Kidney epithelial cell (primary cell): ENCODE measurements at regions not wholly inside any gene's neighbourhood (a gene's known extent, or its start where the extent isn't known, plus 50 kb on each side); places are given as distances from the start of the nearest gene placed in this dataset.

ENCODE experiments used
- DNase-seq: peaks from one replicate; pipeline ENCODE4 v3.0.0-alpha.2; 2010; ENCODE audit warnings: low read depth
- H3K27me3 ChIP-seq: 2 replicates; pipeline ENCODE4 v1.6.0; 2011; ENCODE audit warnings: low read length; ENCODE audit not compliant: control insufficient read depth, insufficient read depth
- H3K36me3 ChIP-seq: 2 replicates; pipeline ENCODE4 v1.5.1; 2011; ENCODE audit warnings: low read length; ENCODE audit not compliant: control insufficient read depth, insufficient read depth
- H3K4me3 ChIP-seq: 2 replicates; pipeline ENCODE4 v1.5.1; 2011; ENCODE audit warnings: low read depth, mild to moderate bottlenecking, control low read depth, low read length
- TF ChIP-seq, protein P1 (sequence below): IDR thresholded peaks from 2 replicates; pipeline ENCODE4 v1.5.1; 2011; ENCODE audit warnings: mild to moderate bottlenecking, moderate library complexity, low read length, control low read depth, inconsistent platforms; ENCODE audit not compliant: insufficient read depth, poor library complexity, severe bottlenecking

GRCh38 chr14:30345511-30345910 is 213.4 kb upstream of the G2E3 start:
- no peak overlapping the region for H3K4me3 ChIP-seq
- no peak for DNase-seq
- H3K36me3 ChIP-seq: no peaks in the 10 kb centered on the region
- TF ChIP-seq, protein P1, sequence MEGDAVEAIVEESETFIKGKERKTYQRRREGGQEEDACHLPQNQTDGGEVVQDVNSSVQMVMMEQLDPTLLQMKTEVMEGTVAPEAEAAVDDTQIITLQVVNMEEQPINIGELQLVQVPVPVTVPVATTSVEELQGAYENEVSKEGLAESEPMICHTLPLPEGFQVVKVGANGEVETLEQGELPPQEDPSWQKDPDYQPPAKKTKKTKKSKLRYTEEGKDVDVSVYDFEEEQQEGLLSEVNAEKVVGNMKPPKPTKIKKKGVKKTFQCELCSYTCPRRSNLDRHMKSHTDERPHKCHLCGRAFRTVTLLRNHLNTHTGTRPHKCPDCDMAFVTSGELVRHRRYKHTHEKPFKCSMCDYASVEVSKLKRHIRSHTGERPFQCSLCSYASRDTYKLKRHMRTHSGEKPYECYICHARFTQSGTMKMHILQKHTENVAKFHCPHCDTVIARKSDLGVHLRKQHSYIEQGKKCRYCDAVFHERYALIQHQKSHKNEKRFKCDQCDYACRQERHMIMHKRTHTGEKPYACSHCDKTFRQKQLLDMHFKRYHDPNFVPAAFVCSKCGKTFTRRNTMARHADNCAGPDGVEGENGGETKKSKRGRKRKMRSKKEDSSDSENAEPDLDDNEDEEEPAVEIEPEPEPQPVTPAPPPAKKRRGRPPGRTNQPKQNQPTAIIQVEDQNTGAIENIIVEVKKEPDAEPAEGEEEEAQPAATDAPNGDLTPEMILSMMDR: no peak
- H3K27me3 ChIP-seq: no peaks in the 10 kb centered on the region

- Histone ChIP-seq H3K4me3 (no peak overlapping the region), H3K27me3 (no peaks in the 10 kb centered on the region), H3K36me3 (no peaks in the 10 kb centered on the region)
- TF ChIP-seq, protein P1: no peak
- no peak for DNase-seq
Observed at GRCh38 chr14:30348445-30348844, 210.5 kb upstream of the G2E3 start.

DNA sequence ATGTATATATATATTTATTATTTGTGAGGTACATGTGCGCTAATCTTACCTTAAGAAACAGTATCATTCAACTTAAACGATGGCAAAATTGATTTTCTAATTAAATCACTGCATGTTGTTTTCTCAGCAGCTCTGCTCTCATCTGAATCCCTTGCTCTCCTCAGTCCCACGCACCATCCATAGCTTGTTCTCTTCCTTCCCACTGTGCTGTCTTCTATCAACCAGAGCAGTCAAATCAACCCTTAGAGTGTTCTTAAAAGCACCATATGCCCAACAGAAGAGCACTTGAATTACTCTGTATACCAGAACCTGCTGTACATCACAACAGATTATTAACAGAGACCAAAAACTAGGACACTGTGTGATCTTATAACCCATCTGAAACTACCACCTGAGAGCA is 209.4 kb upstream of the G2E3 start:
- no peak overlapping the region for H3K4me3 ChIP-seq
- TF ChIP-seq, protein P1: no peak
- DNase-seq: no peak
- no peaks in the 10 kb centered on the region for H3K27me3 ChIP-seq
- no peaks in the 10 kb centered on the region for H3K36me3 ChIP-seq

GRCh38 chr14:30354439-30354838 is 204.5 kb upstream of the G2E3 start:
- no peak overlapping the region for H3K4me3 ChIP-seq
- no peaks in the 10 kb centered on the region for H3K36me3 ChIP-seq
- H3K27me3 ChIP-seq: no peaks in the 10 kb centered on the region
- TF ChIP-seq, protein P1: no peak
- no peak for DNase-seq

- DNase-seq: no peak
- no peaks in the 10 kb centered on the region for H3K27me3 ChIP-seq
- TF ChIP-seq, protein P1: no peak
- no peak overlapping the region for H3K4me3 ChIP-seq
- no peaks in the 10 kb centered on the region for H3K36me3 ChIP-seq
Observed at GRCh38 chr14:30355431-30355913, 203.5 kb upstream of the G2E3 start.

DNA sequence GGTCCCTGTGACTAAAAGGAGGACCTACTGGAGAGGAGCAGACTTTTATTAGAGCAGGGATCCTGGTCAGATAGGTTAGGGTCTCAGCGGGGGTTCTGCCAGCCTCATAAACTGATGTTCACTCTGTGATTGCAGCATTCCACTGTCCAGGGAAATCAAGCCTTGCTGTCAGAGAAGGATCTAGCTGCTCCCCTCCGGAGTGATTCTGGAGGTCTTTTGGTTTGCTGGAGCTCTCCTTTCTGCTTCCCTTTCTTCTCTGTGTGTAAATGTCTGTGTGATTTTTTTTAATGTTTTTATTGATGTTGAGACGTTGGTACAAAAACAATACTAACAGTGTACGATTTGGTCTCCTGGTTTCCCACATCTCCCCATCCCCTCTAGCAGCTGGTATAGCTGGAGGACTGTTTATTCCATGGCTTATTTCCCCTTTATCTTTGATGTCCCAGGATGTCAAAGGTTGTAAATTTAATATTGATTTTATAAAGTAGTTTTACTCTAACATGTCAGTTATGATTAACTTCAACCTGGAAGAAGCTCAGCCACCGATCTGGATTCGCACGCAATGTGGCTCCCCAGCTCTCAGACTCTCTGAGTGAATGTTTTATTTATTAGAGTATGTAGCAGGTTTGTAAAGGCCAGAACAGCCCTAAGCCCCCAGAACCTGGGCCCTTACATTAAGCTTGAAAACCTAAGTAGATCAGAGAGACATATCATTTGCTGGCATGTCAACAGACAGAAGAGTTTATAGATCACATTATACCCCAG is 202.3 kb upstream of the G2E3 start:
- TF ChIP-seq, protein P1: no peak
- Histone ChIP-seq H3K4me3 (no peak overlapping the region), H3K36me3 (no peaks in the 10 kb centered on the region), H3K27me3 (no peaks in the 10 kb centered on the region)
- DNase-seq: no peak
